ENCODE measurements at regions not wholly inside any gene's neighbourhood (a gene's known extent, or its start where the extent isn't known, plus 50 kb on each side); places are given as distances from the start of the nearest gene placed in this dataset.

DNA sequence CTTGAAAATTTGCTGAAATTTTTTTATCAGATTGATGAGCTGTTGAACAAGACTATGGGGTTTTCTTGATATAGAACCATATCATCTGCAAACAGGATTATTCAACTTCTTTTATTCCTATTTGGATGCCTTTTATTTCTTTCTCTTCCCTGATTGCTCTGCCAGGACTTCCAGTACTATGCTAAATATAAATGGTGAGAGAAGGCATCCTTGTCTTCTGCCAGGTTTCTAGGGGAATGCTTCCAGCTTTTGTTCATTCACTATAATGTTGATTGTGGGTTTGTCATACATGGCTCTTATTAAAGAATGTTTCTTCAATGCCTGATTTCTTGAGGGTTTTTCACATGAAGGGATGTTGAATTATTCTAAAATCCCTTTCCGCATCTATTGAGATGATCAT, 1139.5 kb downstream of the FAM133A start:
- H3F3A ChIP-seq (ENCODE audit: low read length, unreplicated experiment) = no peaks in the 10 kb centered on the region
- CTCF ChIA-PET = no interaction called here
- intact Hi-C loops (cut with micrococcal nuclease) = no loop called here
- H3K4me1 ChIP-seq (ENCODE audit: insufficient read depth, low read length) = no peaks in the 10 kb centered on the region
- DNase-seq (no peak), ATAC-seq (no peak)
- H4K20me1 ChIP-seq (ENCODE audit: low read length) = no peaks in the 10 kb centered on the region
- POLR2A ChIA-PET (ENCODE audit: unreplicated experiment) = no interaction called here
- no peaks in the 10 kb centered on the region for H3K9me2 ChIP-seq (replicated peaks; ENCODE audit: low read length)
- no peak overlapping the region for H3K4me3 ChIP-seq (ENCODE audit: low read length)
- H3K9me3 ChIP-seq (ENCODE audit: low read length) = no peaks in the 10 kb centered on the region
- H3K4me2 ChIP-seq (ENCODE audit: low read length) = no peak overlapping the region
- no TSS peak for BruUV-seq (replicated peaks)
- H3K36me3 ChIP-seq (ENCODE audit: low read depth, low read length) = no peaks in the 10 kb centered on the region
- no peak overlapping the region for H3K27ac ChIP-seq (ENCODE audit: low read length)
- no peak overlapping the region for H3K9ac ChIP-seq (ENCODE audit: low read length)
- no peaks in the 10 kb centered on the region for H3K79me2 ChIP-seq (ENCODE audit: low read length)
- TF ChIP-seq EZH2 (IDR thresholded peaks at IDR 0.05; ENCODE audit: low read length, unreplicated experiment) = no peak
- TF ChIP-seq, protein P1, sequence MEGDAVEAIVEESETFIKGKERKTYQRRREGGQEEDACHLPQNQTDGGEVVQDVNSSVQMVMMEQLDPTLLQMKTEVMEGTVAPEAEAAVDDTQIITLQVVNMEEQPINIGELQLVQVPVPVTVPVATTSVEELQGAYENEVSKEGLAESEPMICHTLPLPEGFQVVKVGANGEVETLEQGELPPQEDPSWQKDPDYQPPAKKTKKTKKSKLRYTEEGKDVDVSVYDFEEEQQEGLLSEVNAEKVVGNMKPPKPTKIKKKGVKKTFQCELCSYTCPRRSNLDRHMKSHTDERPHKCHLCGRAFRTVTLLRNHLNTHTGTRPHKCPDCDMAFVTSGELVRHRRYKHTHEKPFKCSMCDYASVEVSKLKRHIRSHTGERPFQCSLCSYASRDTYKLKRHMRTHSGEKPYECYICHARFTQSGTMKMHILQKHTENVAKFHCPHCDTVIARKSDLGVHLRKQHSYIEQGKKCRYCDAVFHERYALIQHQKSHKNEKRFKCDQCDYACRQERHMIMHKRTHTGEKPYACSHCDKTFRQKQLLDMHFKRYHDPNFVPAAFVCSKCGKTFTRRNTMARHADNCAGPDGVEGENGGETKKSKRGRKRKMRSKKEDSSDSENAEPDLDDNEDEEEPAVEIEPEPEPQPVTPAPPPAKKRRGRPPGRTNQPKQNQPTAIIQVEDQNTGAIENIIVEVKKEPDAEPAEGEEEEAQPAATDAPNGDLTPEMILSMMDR (conservative IDR thresholded peaks at IDR 0.05; ENCODE audit: low read depth, low read length) = no peak
- TF ChIP-seq EZH2phosphoT487 (IDR thresholded peaks at IDR 0.05; ENCODE audit: borderline replicate concordance, low read length) = no peak
- no peaks in the 10 kb centered on the region for H3K27me3 ChIP-seq (ENCODE audit: low read length)
- H2AFZ ChIP-seq (ENCODE audit: low read length) = no peak overlapping the region

DNA sequence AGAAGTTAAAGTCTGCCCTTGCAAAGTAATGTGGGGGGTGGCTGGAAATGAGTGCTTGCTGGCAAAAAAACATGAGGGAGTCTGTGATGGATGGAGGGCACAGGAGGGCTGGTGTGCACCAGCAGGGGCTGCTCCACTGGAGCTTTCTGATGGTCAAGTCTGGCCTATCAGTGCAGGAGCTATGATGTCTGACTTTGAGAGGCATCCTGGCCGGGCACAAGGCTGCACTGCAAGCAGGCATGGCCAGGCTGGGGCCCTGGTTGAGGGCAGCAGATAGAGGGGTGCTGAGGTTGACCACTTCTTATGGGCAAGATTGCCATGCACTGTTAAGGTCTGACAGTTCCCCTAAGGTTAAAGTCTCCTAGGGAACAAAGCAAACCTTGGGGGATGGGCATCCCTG, 1140.2 kb downstream of the FAM133A start:
- ChIA-PET CTCF (no interaction called here), POLR2A (ENCODE audit: unreplicated experiment) (no interaction called here)
- no peak for DNase-seq
- no peak for TF ChIP-seq EZH2 (IDR thresholded peaks at IDR 0.05; ENCODE audit: low read length, unreplicated experiment)
- TF ChIP-seq, protein P1 (conservative IDR thresholded peaks at IDR 0.05; ENCODE audit: low read depth, low read length) = no peak
- no peak for TF ChIP-seq EZH2phosphoT487 (IDR thresholded peaks at IDR 0.05; ENCODE audit: borderline replicate concordance, low read length)
- Histone ChIP-seq H3K9me3 (ENCODE audit: low read length) (no peaks in the 10 kb centered on the region), H3K9me2 (replicated peaks; ENCODE audit: low read length) (no peaks in the 10 kb centered on the region), H3K79me2 (ENCODE audit: low read length) (no peaks in the 10 kb centered on the region), H3K9ac (ENCODE audit: low read length) (no peak overlapping the region), H3F3A (ENCODE audit: low read length, unreplicated experiment) (no peaks in the 10 kb centered on the region), H4K20me1 (ENCODE audit: low read length) (no peaks in the 10 kb centered on the region), H2AFZ (ENCODE audit: low read length) (no peak overlapping the region), H3K4me1 (ENCODE audit: insufficient read depth, low read length) (no peaks in the 10 kb centered on the region), H3K36me3 (ENCODE audit: low read depth, low read length) (no peaks in the 10 kb centered on the region), H3K4me2 (ENCODE audit: low read length) (no peak overlapping the region), H3K27me3 (ENCODE audit: low read length) (no peaks in the 10 kb centered on the region), H3K4me3 (ENCODE audit: low read length) (no peak overlapping the region), H3K27ac (ENCODE audit: low read length) (no peak overlapping the region)
- no peak for ATAC-seq
- intact Hi-C loops (cut with micrococcal nuclease) = no loop called here
- BruUV-seq (replicated peaks) = no TSS peak

DNA sequence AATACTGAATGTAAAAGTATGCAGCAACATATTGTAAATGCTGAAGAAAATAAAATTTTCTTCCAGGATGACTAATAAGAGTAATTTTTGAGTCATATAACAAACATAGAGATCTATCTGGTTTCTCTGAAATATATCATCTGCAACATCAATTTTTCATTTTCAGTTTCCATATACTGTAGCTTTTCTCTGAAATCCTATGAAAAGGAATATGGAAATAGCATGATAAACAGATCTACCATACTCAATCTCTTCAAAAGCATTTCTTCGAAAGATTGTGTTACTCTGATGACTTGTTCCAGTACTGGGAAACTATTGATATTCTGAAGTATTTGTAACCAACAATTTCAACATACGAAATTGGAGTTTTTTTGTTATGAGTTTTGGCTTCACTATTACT, 1156.7 kb downstream of the FAM133A start:
- Histone ChIP-seq H2AFZ (ENCODE audit: low read length) (no peak overlapping the region), H3K9ac (ENCODE audit: low read length) (no peak overlapping the region), H3K9me3 (ENCODE audit: low read length) (no peaks in the 10 kb centered on the region), H3K27ac (ENCODE audit: low read length) (no peak overlapping the region), H3K27me3 (ENCODE audit: low read length) (no peaks in the 10 kb centered on the region), H3K4me1 (ENCODE audit: insufficient read depth, low read length) (0 out of 2 replicates have a peak, but pooled peaks cover 3% of the 10 kb centered on the region), H3K4me2 (ENCODE audit: low read length) (no peak overlapping the region), H3K4me3 (ENCODE audit: low read length) (no peak overlapping the region), H3K36me3 (ENCODE audit: low read depth, low read length) (no peaks in the 10 kb centered on the region), H4K20me1 (ENCODE audit: low read length) (no peaks in the 10 kb centered on the region), H3K79me2 (ENCODE audit: low read length) (no peaks in the 10 kb centered on the region), H3F3A (ENCODE audit: low read length, unreplicated experiment) (no peaks in the 10 kb centered on the region), H3K9me2 (replicated peaks; ENCODE audit: low read length) (no peaks in the 10 kb centered on the region)
- intact Hi-C loops (cut with micrococcal nuclease) = loop anchor here (5.0 kb wide), 1 partner anchor 247 kb away; no protein-coding TSS in a partner anchor
- POLR2A ChIA-PET (ENCODE audit: unreplicated experiment) = no interaction called here
- peak; percentile 12 for DNase-seq
- CTCF ChIA-PET = no interaction called here
- no TSS peak for BruUV-seq (replicated peaks)
- ATAC-seq = no peak
- no peak for TF ChIP-seq EZH2 (IDR thresholded peaks at IDR 0.05; ENCODE audit: low read length, unreplicated experiment)
- TF ChIP-seq, protein P1 (conservative IDR thresholded peaks at IDR 0.05; ENCODE audit: low read depth, low read length) = no peak
- no peak for TF ChIP-seq EZH2phosphoT487 (IDR thresholded peaks at IDR 0.05; ENCODE audit: borderline replicate concordance, low read length)
